ENCODE measurements at regions not wholly inside any gene's neighbourhood (a gene's known extent, or its start where the extent isn't known, plus 50 kb on each side); places are given as distances from the start of the nearest gene placed in this dataset.

- TF ChIP-seq CTCF (IDR thresholded peaks at IDR 0.05) (no peak), POLR2A (IDR thresholded peaks at IDR 0.05) (no peak)
Measured at GRCh38 chr3:194022816-194023215, 113.1 kb upstream of the HES1 start.

All from lower leg skin (tissue), 3 donors.